Stimulated activated CD4-positive, alpha-beta T cell treated with anti-CD3 and anti-CD28 coated beads, Interleukin-15, amount 100 ng/mL, for 48 hours (primary cell): ENCODE measurements at regions not wholly inside any gene's neighbourhood (a gene's known extent, or its start where the extent isn't known, plus 50 kb on each side); places are given as distances from the start of the nearest gene placed in this dataset.
A peak's percentile ranks its signal among the peaks of the same experiment; 100 is the strongest.
"Not testable (repeated sequence)": the region's sequence is repeated elsewhere in the genome, so short reads cannot be mapped to it uniquely, and the experiment has no call there.

ENCODE experiments used
- DNase-seq, 2 donors: peaks; one replicate each; pipeline ENCODE4 v3.0.0-alpha.2; 2020; ENCODE audit warnings: low read depth in 2 of 2

- peak in 1 of 2 donors; percentile 31 for DNase-seq
Observed at GRCh38 chr6:28802417-28803336, 121.1 kb downstream of the TRIM27 start.

GRCh38 chr6:28803337-28803709 is 120.5 kb downstream of the TRIM27 start:
- DNase-seq: no peak

GRCh38 chr6:28807682-28808280 is 116.0 kb downstream of the TRIM27 start:
- DNase-seq: peak in 1 of 2 donors; percentile 25

- DNase-seq: no peak
Observed at GRCh38 chr6:28808383-28808782, 115.4 kb downstream of the TRIM27 start.

GRCh38 chr6:28809947-28810658 is 113.7 kb downstream of the TRIM27 start:
- no peak for DNase-seq

GRCh38 chr6:28810659-28811053 is 113.1 kb downstream of the TRIM27 start:
- DNase-seq: no peak

- no peak for DNase-seq
Observed at GRCh38 chr6:28811873-28812272, 111.9 kb downstream of the TRIM27 start.

GRCh38 chr6:28812778-28813569 is 110.8 kb downstream of the TRIM27 start:
- DNase-seq: no peak

- DNase-seq: no peak
Observed at GRCh38 chr6:28814032-28814976, 109.5 kb downstream of the TRIM27 start.

GRCh38 chr6:28816339-28816908 is 107.4 kb downstream of the TRIM27 start:
- DNase-seq: no peak

- peak in 1 of 2 donors; percentile 30 for DNase-seq
Observed at GRCh38 chr6:28816909-28817807, 106.6 kb downstream of the TRIM27 start.

GRCh38 chr6:28817808-28818145 is 106.0 kb downstream of the TRIM27 start:
- no peak for DNase-seq

GRCh38 chr6:28824793-28825731 is 98.7 kb downstream of the TRIM27 start:
- DNase-seq: no peak

- DNase-seq: no peak
Observed at GRCh38 chr6:28825732-28826293, 98.0 kb downstream of the TRIM27 start.

GRCh38 chr6:28831683-28832082 is 92.1 kb downstream of the TRIM27 start:
- not testable (repeated sequence) for DNase-seq

GRCh38 chr6:28836703-28837102 is 87.1 kb downstream of the TRIM27 start:
- DNase-seq: not testable (repeated sequence)

GRCh38 chr6:28838289-28838633 is 85.5 kb downstream of the TRIM27 start:
- DNase-seq: peak; percentile 33 to 52
